KMS-11 (cell line): ENCODE measurements at regions not wholly inside any gene's neighbourhood (a gene's known extent, or its start where the extent isn't known, plus 50 kb on each side); places are given as distances from the start of the nearest gene placed in this dataset.

Experiments used
- H2AFZ ChIP-seq: fragments of 200-600 bp; sonication (generic); 2 replicates; pipeline ENCODE4 v1.6.1; 2016; ENCODE audit warnings: antibody characterized with exemption, mixed run types, low read depth
- H3K27ac ChIP-seq: fragments of 200-600 bp; sonication (generic); 2 replicates; pipeline ENCODE4 v1.6.1; 2016; ENCODE audit warnings: mild to moderate bottlenecking, mixed run types
- H3K27me3 ChIP-seq: fragments of 200-600 bp; sonication (generic); 2 replicates; pipeline ENCODE4 v1.6.1; 2017; ENCODE audit warnings: mild to moderate bottlenecking, low read depth, mixed run types, moderate library complexity; ENCODE audit not compliant: insufficient read depth
- H3K36me3 ChIP-seq: fragments of 200-600 bp; sonication (generic); 2 replicates; pipeline ENCODE4 v1.6.1; 2017; ENCODE audit warnings: mild to moderate bottlenecking, mixed run types; ENCODE audit not compliant: insufficient read depth
- H3K4me1 ChIP-seq: fragments of 200-600 bp; sonication (generic); 2 replicates; pipeline ENCODE4 v1.6.1; 2016; ENCODE audit warnings: mild to moderate bottlenecking, low read depth, mixed run types; ENCODE audit not compliant: poor library complexity, severe bottlenecking
- H3K4me2 ChIP-seq: fragments of 200-600 bp; sonication (generic); 2 replicates; pipeline ENCODE4 v1.7.0; 2016; ENCODE audit warnings: mild to moderate bottlenecking, mixed run types
- H3K4me3 ChIP-seq: fragments of 200-600 bp; sonication (generic); IDR thresholded peaks from 2 replicates; pipeline ENCODE4 v1.6.1; 2017; ENCODE audit warnings: low read depth, low read length, mixed read lengths; ENCODE audit not compliant: insufficient read depth
- H3K79me2 ChIP-seq: fragments of 200-600 bp; sonication (generic); 2 replicates; pipeline ENCODE4 v1.6.1; 2016; ENCODE audit warnings: low read depth, mixed run types; ENCODE audit not compliant: insufficient read depth
- H3K9ac ChIP-seq: fragments of 200-600 bp; sonication (generic); 2 replicates; pipeline ENCODE4 v1.6.1; 2016; ENCODE audit warnings: mild to moderate bottlenecking, mixed run types
- H4K20me1 ChIP-seq: fragments of 200-600 bp; sonication (generic); 2 replicates; pipeline ENCODE4 v1.6.1; 2016; ENCODE audit warnings: mild to moderate bottlenecking, mixed run types; ENCODE audit not compliant: insufficient read depth
- CTCF ChIP-seq: fragments of 200-600 bp; sonication (generic); conservative IDR thresholded peaks from 2 replicates; pipeline ENCODE4 v1.6.1; 2017; ENCODE audit warnings: low read depth, mild to moderate bottlenecking, antibody characterized with exemption, low read length, moderate library complexity, mixed read lengths

DNA sequence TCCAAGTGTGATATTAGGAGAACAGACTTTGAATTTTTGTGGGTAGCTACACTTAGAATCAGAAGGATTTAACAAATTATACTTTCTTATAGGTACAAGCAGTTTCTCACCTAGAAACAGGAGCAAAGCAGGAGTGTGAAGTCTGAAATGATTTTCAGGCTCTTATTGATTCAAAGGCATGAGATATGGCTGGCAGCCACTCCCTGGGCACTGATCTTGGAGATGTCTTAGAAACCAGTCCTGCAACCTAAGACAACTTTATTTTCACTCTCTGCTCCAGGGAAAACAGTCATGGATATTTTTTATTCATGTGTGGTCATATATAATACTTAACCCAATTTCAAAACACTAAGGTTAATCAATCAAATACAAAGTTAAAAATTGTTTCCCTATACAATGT, 254.9 kb upstream of the TMEM132C start:
- Histone ChIP-seq H3K79me2 (no peaks in the 10 kb centered on the region), H3K4me3 (no peak overlapping the region), H4K20me1 (no peaks in the 10 kb centered on the region), H2AFZ (no peak overlapping the region), H3K27ac (no peak overlapping the region), H3K36me3 (no peaks in the 10 kb centered on the region), H3K27me3 (no peaks in the 10 kb centered on the region), H3K9ac (no peak overlapping the region), H3K4me1 (no peaks in the 10 kb centered on the region), H3K4me2 (no peak overlapping the region)
- no peak for TF ChIP-seq CTCF

- no peaks in the 10 kb centered on the region for H4K20me1 ChIP-seq
- H3K27me3 ChIP-seq = no peaks in the 10 kb centered on the region
- H3K9ac ChIP-seq = no peak overlapping the region
- no peak for TF ChIP-seq CTCF
- no peaks in the 10 kb centered on the region for H3K79me2 ChIP-seq
- H2AFZ ChIP-seq = no peak overlapping the region
- no peak overlapping the region for H3K4me2 ChIP-seq
- no peaks in the 10 kb centered on the region for H3K4me1 ChIP-seq
- no peak overlapping the region for H3K4me3 ChIP-seq
- H3K27ac ChIP-seq = no peak overlapping the region
- H3K36me3 ChIP-seq = no peaks in the 10 kb centered on the region
Measured at GRCh38 chr12:128015276-128015675, 251.7 kb upstream of the TMEM132C start.

- no peaks in the 10 kb centered on the region for H3K27me3 ChIP-seq
- no peak overlapping the region for H3K9ac ChIP-seq
- H3K27ac ChIP-seq = no peak overlapping the region
- no peaks in the 10 kb centered on the region for H4K20me1 ChIP-seq
- no peak overlapping the region for H3K4me3 ChIP-seq
- no peak for TF ChIP-seq CTCF
- no peaks in the 10 kb centered on the region for H3K79me2 ChIP-seq
- H3K36me3 ChIP-seq = no peaks in the 10 kb centered on the region
- no peak overlapping the region for H3K4me2 ChIP-seq
- no peaks in the 10 kb centered on the region for H3K4me1 ChIP-seq
- no peak overlapping the region for H2AFZ ChIP-seq
Measured at GRCh38 chr12:128018067-128018466, 248.9 kb upstream of the TMEM132C start.

- Histone ChIP-seq H3K27ac (no peak overlapping the region), H3K9ac (no peak overlapping the region), H3K79me2 (no peaks in the 10 kb centered on the region), H2AFZ (no peak overlapping the region), H3K4me1 (no peaks in the 10 kb centered on the region), H3K4me2 (no peak overlapping the region), H3K27me3 (no peaks in the 10 kb centered on the region), H3K4me3 (no peak overlapping the region), H3K36me3 (no peaks in the 10 kb centered on the region), H4K20me1 (no peaks in the 10 kb centered on the region)
- TF ChIP-seq CTCF = no peak
Measured at GRCh38 chr12:128019996-128020544, 246.9 kb upstream of the TMEM132C start.
